AG10803 (cell line): ENCODE measurements at regions not wholly inside any gene's neighbourhood (a gene's known extent, or its start where the extent isn't known, plus 50 kb on each side); places are given as distances from the start of the nearest gene placed in this dataset.

Experiments
- DNase-seq: peaks from one replicate; pipeline ENCODE4 v3.0.0; 2010; ENCODE audit warnings: low read depth
- H3K4me3 ChIP-seq: 2 replicates; pipeline ENCODE4 v1.5.1; 2011; ENCODE audit warnings: mild to moderate bottlenecking, low read length, control low read depth
- CTCF ChIP-seq: conservative IDR thresholded peaks from 2 replicates; pipeline ENCODE4 v1.5.1; 2011; ENCODE audit warnings: mild to moderate bottlenecking, low read length, control low read depth, inconsistent platforms

GRCh38 chr11:37474889-37475288 is 876.9 kb upstream of the RAG2 start:
- no peak for TF ChIP-seq CTCF
- no peak overlapping the region for H3K4me3 ChIP-seq

GRCh38 chr11:37468344-37468743 is 870.3 kb upstream of the RAG2 start:
- no peak overlapping the region for H3K4me3 ChIP-seq
- no peak for TF ChIP-seq CTCF
- DNase-seq, result no peak

More at GRCh38 chr11:37474889-37475288, 876.9 kb upstream of the RAG2 start:
- no peak for DNase-seq

GRCh38 chr11:37465221-37465620 is 867.2 kb upstream of the RAG2 start:
- no peak overlapping the region for H3K4me3 ChIP-seq
- TF ChIP-seq CTCF, result no peak
- DNase-seq, result no peak

GRCh38 chr11:37459456-37459855 is 861.4 kb upstream of the RAG2 start:
- TF ChIP-seq CTCF, result no peak
- no peak for DNase-seq
- no peak overlapping the region for H3K4me3 ChIP-seq

- H3K4me3 ChIP-seq, result no peak overlapping the region
- DNase-seq, result no peak
- TF ChIP-seq CTCF, result no peak
Observed at GRCh38 chr11:37456746-37457145, 858.7 kb upstream of the RAG2 start.

GRCh38 chr11:37451903-37452302 is 853.9 kb upstream of the RAG2 start:
- no peak for TF ChIP-seq CTCF
- DNase-seq, result no peak
- no peak overlapping the region for H3K4me3 ChIP-seq

- DNase-seq, result no peak
- no peak for TF ChIP-seq CTCF
- H3K4me3 ChIP-seq, result no peak overlapping the region
Observed at GRCh38 chr11:37450613-37451012, 852.6 kb upstream of the RAG2 start.
